SK-N-SH (cell line): ENCODE measurements at regions not wholly inside any gene's neighbourhood (a gene's known extent, or its start where the extent isn't known, plus 50 kb on each side); places are given as distances from the start of the nearest gene placed in this dataset.

ENCODE experiments used
- CTCF ChIA-PET: fragments of 300-600, 350-600 bp; formaldehyde crosslinking; extraction: SDS; loops from one replicate; lab custom pipeline; 2021; lab: Yijun Ruan, JAX
- POLR2A ChIA-PET: fragments of 350-600 bp; sonication (Branson Sonifier 250); formaldehyde crosslinking; extraction: SDS; loops from one replicate; lab custom pipeline; 2020; ENCODE audit warnings: antibody characterized with exemption, inconsistent platforms; lab: Yijun Ruan, JAX
- DNase-seq: peaks from one replicate; pipeline ENCODE4 v3.0.0; 2012
- H2AFZ ChIP-seq: fragments of 200-600 bp; sonication (generic); 2 replicates; pipeline ENCODE4 v1.8.1; 2016; ENCODE audit warnings: antibody characterized with exemption, mild to moderate bottlenecking, low read depth
- H3F3A ChIP-seq: fragments of 200-600 bp; sonication (generic); replicated peaks from 2 replicates; pipeline ENCODE3; 2016; ENCODE audit warnings: antibody characterized with exemption, mild to moderate bottlenecking; ENCODE audit not compliant: insufficient read depth
- H3K27ac ChIP-seq, 2 experiments: fragments of 200-500 bp in 1 of 2; fragments of 200-600 bp in 1 of 2; sonication (Bioruptor generic) in 1 of 2; sonication (generic), shearing (Covaris generic) in 1 of 2; 2 replicates each; pipeline versions ENCODE4 v1.5.1 to v1.6.1; 2014 to 2016; ENCODE audit warnings: low read depth in 2 of 2, inconsistent platforms in 1 of 2, low read length in 1 of 2, mild to moderate bottlenecking in 1 of 2, mixed read lengths in 1 of 2
- H3K27me3 ChIP-seq: fragments of 200-600 bp; sonication (generic), shearing (Covaris generic); 2 replicates; pipeline ENCODE4 v1.6.1; 2016; ENCODE audit warnings: mixed run types; ENCODE audit not compliant: insufficient read depth
- H3K36me3 ChIP-seq, 2 experiments: fragments of 200-500 bp in 1 of 2; fragments of 200-600 bp in 1 of 2; sonication (Bioruptor generic) in 1 of 2; sonication (generic) in 1 of 2; replicated peaks in 1 of 2; 2 replicates each; pipeline versions ENCODE3 to v1.5.1; 2014 to 2016; ENCODE audit warnings: low read length in 1 of 2, mild to moderate bottlenecking in 1 of 2; ENCODE audit not compliant: insufficient read depth in 2 of 2, control insufficient read depth in 1 of 2
- H3K4me1 ChIP-seq, 2 experiments: fragments of 200-500 bp in 1 of 2; fragments of 200-600 bp in 1 of 2; sonication (Bioruptor generic) in 1 of 2; sonication (generic), shearing (Covaris generic) in 1 of 2; 2 replicates each; pipeline versions ENCODE4 v1.5.1 to v1.6.1; 2014 to 2016; ENCODE audit warnings: low read depth in 1 of 2, low read length in 1 of 2, mixed run types in 1 of 2; ENCODE audit not compliant: insufficient read depth in 2 of 2, control insufficient read depth in 1 of 2
- H3K4me2 ChIP-seq: fragments of 200-600 bp; sonication (generic), shearing (Covaris generic); 2 replicates; pipeline ENCODE4 v1.6.1; 2017; ENCODE audit warnings: mixed run types
- H3K4me3 ChIP-seq, 2 experiments: fragments of 200-500 bp in 1 of 2; fragments of 200-600 bp in 1 of 2; sonication (Bioruptor generic) in 1 of 2; sonication (generic), shearing (Covaris generic) in 1 of 2; 2 replicates each; pipeline versions ENCODE4 v1.5.1 to v1.8.1; 2014 to 2016; ENCODE audit warnings: low read depth in 2 of 2, inconsistent platforms in 1 of 2, low read length in 1 of 2, mild to moderate bottlenecking in 1 of 2, mixed read lengths in 1 of 2, moderate library complexity in 1 of 2
- H3K79me2 ChIP-seq: fragments of 200-600 bp; sonication (generic); 2 replicates; pipeline ENCODE4 v1.8.1; 2017; ENCODE audit warnings: mild to moderate bottlenecking; ENCODE audit not compliant: insufficient read depth
- H3K9ac ChIP-seq: fragments of 200-600 bp; sonication (generic); 2 replicates; pipeline ENCODE4 v1.6.1; 2017; ENCODE audit warnings: mixed run types
- H3K9me2 ChIP-seq: fragments of 200-600 bp; sonication (generic); 2 replicates; pipeline ENCODE4 v1.6.1; 2017; ENCODE audit warnings: mixed run types
- H3K9me3 ChIP-seq: fragments of 200-600 bp; sonication (generic); 2 replicates; pipeline ENCODE4 v1.6.1; 2017; ENCODE audit warnings: mixed run types, mild to moderate bottlenecking, moderate library complexity
- H4K20me1 ChIP-seq: fragments of 200-600 bp; sonication (generic); 2 replicates; pipeline ENCODE4 v1.6.1; 2017; ENCODE audit warnings: mild to moderate bottlenecking, mixed run types; ENCODE audit not compliant: insufficient read depth
- EP300 ChIP-seq, 2 experiments: IDR thresholded peaks; 2 replicates each; pipeline versions ENCODE4 v1.4.0 to v1.6.1; 2012; ENCODE audit warnings: borderline replicate concordance in 1 of 2, low read depth in 1 of 2, low read length in 1 of 2
- FOSL2 ChIP-seq: IDR thresholded peaks from 2 replicates; pipeline ENCODE4 v1.4.0; 2012; ENCODE audit warnings: low read depth, mild to moderate bottlenecking, moderate library complexity, borderline replicate concordance
- FOXM1 ChIP-seq: IDR thresholded peaks from 2 replicates; pipeline ENCODE4 v1.4.0; 2012; ENCODE audit warnings: low read depth, mild to moderate bottlenecking
- GABPA ChIP-seq: IDR thresholded peaks from 2 replicates; pipeline ENCODE4 v1.4.0; 2012; ENCODE audit warnings: low read depth, mild to moderate bottlenecking
- JUND ChIP-seq: IDR thresholded peaks from 2 replicates; pipeline ENCODE4 v1.4.0; 2012
- MEF2A ChIP-seq: IDR thresholded peaks from 2 replicates; pipeline ENCODE4 v1.4.0; 2012; ENCODE audit warnings: low read depth, borderline replicate concordance
- MXI1 ChIP-seq: IDR thresholded peaks from 2 replicates; pipeline ENCODE4 v1.6.1; 2012; ENCODE audit warnings: mild to moderate bottlenecking, low read depth, low read length, improper control_type of control experiment
- NFIC ChIP-seq: IDR thresholded peaks from 2 replicates; pipeline ENCODE4 v1.4.0; 2012; ENCODE audit warnings: borderline replicate concordance
- POLR2AphosphoS5 ChIP-seq: IDR thresholded peaks from 2 replicates; pipeline ENCODE4 v1.6.1; 2012; ENCODE audit warnings: low read depth, low read length
- RFX5 ChIP-seq: IDR thresholded peaks from 2 replicates; pipeline ENCODE4 v1.6.1; 2012; ENCODE audit warnings: mild to moderate bottlenecking, improper control_type of control experiment, low read length
- RXRA ChIP-seq: IDR thresholded peaks from 2 replicates; pipeline ENCODE4 v1.4.0; 2012; ENCODE audit warnings: low read depth, mild to moderate bottlenecking, borderline replicate concordance
- SMC3 ChIP-seq: IDR thresholded peaks from 2 replicates; pipeline ENCODE4 v1.6.1; 2012; ENCODE audit warnings: low read depth, low read length, improper control_type of control experiment
- TCF12 ChIP-seq: IDR thresholded peaks from 2 replicates; pipeline ENCODE4 v1.4.0; 2012
- TEAD4 ChIP-seq: IDR thresholded peaks from 2 replicates; pipeline ENCODE4 v1.4.0; 2012; ENCODE audit warnings: mild to moderate bottlenecking, borderline replicate concordance; ENCODE audit not compliant: insufficient read depth
- YY1 ChIP-seq: IDR thresholded peaks from 2 replicates; pipeline ENCODE4 v1.4.0; 2012; ENCODE audit warnings: low read depth, mild to moderate bottlenecking
- WGBS: methylation state at CpG from one replicate; pipeline ENCODE4 v1.1.6; 2017; ENCODE audit warnings: low lambda C conversion rate; 5-methylcytosine and 5-hydroxymethylcytosine counted together
- TF ChIP-seq, protein P1 (sequence below): IDR thresholded peaks from 2 replicates; pipeline ENCODE4 v1.4.0; 2012; ENCODE audit warnings: low read depth, borderline replicate concordance
- TF ChIP-seq, protein P2 (sequence below): IDR thresholded peaks from 2 replicates; pipeline ENCODE4; 2012
- TF ChIP-seq, protein P3 (sequence below): fragments of 150-350 bp; IDR thresholded peaks from 2 replicates; pipeline ENCODE4 v1.6.1; 2016; ENCODE audit warnings: mild to moderate bottlenecking, low read depth, low read length
- TF ChIP-seq, protein P4 (sequence below): fragments of 150-350 bp; IDR thresholded peaks from 2 replicates; pipeline ENCODE4 v1.6.1; 2017; ENCODE audit warnings: antibody characterized with exemption, low read length, low read depth, borderline replicate concordance
- TF ChIP-seq, protein P5 (sequence below): IDR thresholded peaks from 2 replicates; pipeline ENCODE4 v1.6.1; 2012; ENCODE audit warnings: mild to moderate bottlenecking, low read depth, low read length, moderate library complexity
- TF ChIP-seq, protein P6 (sequence below): IDR thresholded peaks from 2 replicates; pipeline ENCODE4 v1.4.0; 2012; ENCODE audit warnings: low read depth

DNA sequence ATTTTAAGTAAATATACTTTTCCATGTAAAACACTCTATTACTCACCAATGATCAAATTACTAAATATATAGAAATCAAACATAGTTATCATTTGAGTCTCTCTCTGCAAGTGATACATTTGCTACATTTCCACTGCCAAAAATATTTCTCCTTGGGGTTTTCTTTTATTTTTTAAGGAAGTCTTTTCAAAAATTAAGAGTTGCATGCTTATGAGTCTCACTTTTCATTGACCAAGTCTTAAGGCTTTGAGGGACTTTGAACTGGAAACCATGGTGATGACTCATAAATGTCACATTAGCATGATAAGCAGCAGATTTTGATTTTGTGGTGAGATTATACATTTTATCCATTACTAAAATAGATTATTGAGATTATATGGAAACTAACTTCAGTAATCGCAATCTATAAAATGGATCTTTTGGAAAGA, 152.9 kb downstream of the FAM124B start:
- H3K36me3 ChIP-seq = no peaks in the 10 kb centered on the region
- no peak overlapping the region for H3K9ac ChIP-seq
- no peaks in the 10 kb centered on the region for H3K9me2 ChIP-seq
- ChIA-PET CTCF (interaction anchor here (1.5 kb wide), 1 partner anchor 36 kb away, joined by 3 read pairs; no protein-coding TSS in a partner anchor), POLR2A (no interaction called here)
- peaks cover 25% of the 10 kb centered on the region for H3F3A ChIP-seq
- whole genome bisulfite sequencing = 44% methylated on average over 1 of the region's 1 CpG
- H2AFZ ChIP-seq = no peak overlapping the region
- H3K4me2 ChIP-seq = peak overlapping the region; percentile 1; the same call in 1 of the 2 replicates
- H3K9me3 ChIP-seq = no peaks in the 10 kb centered on the region
- no peak overlapping the region for H3K4me3 ChIP-seq
- H3K27me3 ChIP-seq = no peaks in the 10 kb centered on the region
- H4K20me1 ChIP-seq = no peaks in the 10 kb centered on the region
- H3K27ac ChIP-seq = peak overlapping the region in 1 of 2 experiments; percentile 40; a peak in 1 of 4 replicates
- no peak for DNase-seq
- H3K79me2 ChIP-seq = no peaks in the 10 kb centered on the region
- TF ChIP-seq MEF2A (peak; percentile 69; the same call in 1 of the 2 replicates), RXRA (peak; percentile 24; the same call in 1 of the 2 replicates), TEAD4 (peak; percentile 83), YY1 (no peak), RFX5 (no peak), POLR2AphosphoS5 (peak; percentile 41; the same call in 1 of the 2 replicates), GABPA (no peak), SMC3 (no peak), JUND (peak; percentile 95), FOXM1 (no peak), TCF12 (peak; percentile 97), NFIC (peak; percentile 72), MXI1 (no peak), EP300 (IDR thresholded peaks at IDR 0.05; ENCODE audit: borderline replicate concordance in 1 of 2, low read depth in 1 of 2, low read length in 1 of 2) (peak; percentile 7 to 85; a peak in 2 of 4 replicates), FOSL2 (peak; percentile 74; the same call in 1 of the 2 replicates)
- TF ChIP-seq, protein P1, sequence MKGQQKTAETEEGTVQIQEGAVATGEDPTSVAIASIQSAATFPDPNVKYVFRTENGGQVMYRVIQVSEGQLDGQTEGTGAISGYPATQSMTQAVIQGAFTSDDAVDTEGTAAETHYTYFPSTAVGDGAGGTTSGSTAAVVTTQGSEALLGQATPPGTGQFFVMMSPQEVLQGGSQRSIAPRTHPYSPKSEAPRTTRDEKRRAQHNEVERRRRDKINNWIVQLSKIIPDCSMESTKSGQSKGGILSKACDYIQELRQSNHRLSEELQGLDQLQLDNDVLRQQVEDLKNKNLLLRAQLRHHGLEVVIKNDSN = no peak
- TF ChIP-seq, protein P2, sequence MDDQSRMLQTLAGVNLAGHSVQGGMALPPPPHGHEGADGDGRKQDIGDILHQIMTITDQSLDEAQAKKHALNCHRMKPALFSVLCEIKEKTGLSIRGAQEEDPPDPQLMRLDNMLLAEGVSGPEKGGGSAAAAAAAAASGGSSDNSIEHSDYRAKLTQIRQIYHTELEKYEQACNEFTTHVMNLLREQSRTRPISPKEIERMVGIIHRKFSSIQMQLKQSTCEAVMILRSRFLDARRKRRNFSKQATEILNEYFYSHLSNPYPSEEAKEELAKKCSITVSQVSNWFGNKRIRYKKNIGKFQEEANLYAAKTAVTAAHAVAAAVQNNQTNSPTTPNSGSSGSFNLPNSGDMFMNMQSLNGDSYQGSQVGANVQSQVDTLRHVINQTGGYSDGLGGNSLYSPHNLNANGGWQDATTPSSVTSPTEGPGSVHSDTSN = peak; percentile 91
- TF ChIP-seq, protein P3, sequence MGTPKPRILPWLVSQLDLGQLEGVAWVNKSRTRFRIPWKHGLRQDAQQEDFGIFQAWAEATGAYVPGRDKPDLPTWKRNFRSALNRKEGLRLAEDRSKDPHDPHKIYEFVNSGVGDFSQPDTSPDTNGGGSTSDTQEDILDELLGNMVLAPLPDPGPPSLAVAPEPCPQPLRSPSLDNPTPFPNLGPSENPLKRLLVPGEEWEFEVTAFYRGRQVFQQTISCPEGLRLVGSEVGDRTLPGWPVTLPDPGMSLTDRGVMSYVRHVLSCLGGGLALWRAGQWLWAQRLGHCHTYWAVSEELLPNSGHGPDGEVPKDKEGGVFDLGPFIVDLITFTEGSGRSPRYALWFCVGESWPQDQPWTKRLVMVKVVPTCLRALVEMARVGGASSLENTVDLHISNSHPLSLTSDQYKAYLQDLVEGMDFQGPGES = no peak
- TF ChIP-seq, protein P4, sequence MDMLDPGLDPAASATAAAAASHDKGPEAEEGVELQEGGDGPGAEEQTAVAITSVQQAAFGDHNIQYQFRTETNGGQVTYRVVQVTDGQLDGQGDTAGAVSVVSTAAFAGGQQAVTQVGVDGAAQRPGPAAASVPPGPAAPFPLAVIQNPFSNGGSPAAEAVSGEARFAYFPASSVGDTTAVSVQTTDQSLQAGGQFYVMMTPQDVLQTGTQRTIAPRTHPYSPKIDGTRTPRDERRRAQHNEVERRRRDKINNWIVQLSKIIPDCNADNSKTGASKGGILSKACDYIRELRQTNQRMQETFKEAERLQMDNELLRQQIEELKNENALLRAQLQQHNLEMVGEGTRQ = no peak
- TF ChIP-seq, protein P5, sequence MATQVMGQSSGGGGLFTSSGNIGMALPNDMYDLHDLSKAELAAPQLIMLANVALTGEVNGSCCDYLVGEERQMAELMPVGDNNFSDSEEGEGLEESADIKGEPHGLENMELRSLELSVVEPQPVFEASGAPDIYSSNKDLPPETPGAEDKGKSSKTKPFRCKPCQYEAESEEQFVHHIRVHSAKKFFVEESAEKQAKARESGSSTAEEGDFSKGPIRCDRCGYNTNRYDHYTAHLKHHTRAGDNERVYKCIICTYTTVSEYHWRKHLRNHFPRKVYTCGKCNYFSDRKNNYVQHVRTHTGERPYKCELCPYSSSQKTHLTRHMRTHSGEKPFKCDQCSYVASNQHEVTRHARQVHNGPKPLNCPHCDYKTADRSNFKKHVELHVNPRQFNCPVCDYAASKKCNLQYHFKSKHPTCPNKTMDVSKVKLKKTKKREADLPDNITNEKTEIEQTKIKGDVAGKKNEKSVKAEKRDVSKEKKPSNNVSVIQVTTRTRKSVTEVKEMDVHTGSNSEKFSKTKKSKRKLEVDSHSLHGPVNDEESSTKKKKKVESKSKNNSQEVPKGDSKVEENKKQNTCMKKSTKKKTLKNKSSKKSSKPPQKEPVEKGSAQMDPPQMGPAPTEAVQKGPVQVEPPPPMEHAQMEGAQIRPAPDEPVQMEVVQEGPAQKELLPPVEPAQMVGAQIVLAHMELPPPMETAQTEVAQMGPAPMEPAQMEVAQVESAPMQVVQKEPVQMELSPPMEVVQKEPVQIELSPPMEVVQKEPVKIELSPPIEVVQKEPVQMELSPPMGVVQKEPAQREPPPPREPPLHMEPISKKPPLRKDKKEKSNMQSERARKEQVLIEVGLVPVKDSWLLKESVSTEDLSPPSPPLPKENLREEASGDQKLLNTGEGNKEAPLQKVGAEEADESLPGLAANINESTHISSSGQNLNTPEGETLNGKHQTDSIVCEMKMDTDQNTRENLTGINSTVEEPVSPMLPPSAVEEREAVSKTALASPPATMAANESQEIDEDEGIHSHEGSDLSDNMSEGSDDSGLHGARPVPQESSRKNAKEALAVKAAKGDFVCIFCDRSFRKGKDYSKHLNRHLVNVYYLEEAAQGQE = no peak
- TF ChIP-seq, protein P6, sequence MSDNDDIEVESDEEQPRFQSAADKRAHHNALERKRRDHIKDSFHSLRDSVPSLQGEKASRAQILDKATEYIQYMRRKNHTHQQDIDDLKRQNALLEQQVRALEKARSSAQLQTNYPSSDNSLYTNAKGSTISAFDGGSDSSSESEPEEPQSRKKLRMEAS = 0 out of 2 replicates have a peak, but pooled peaks have one; percentile 26
- TF ChIP-seq, all 33 proteins: peak for 11
- peaks cover 0 to 7% of the 10 kb centered on the region in 2 experiments; a peak in 3 of 4 replicates for H3K4me1 ChIP-seq
